ENCODE measurements at regions not wholly inside any gene's neighbourhood (a gene's known extent, or its start where the extent isn't known, plus 50 kb on each side); places are given as distances from the start of the nearest gene placed in this dataset.

GRCh38 chr11:11089805-11090204 is 232.0 kb upstream of the ZBED5 start:
- no peaks in the 10 kb centered on the region for H3K79me2 ChIP-seq (ENCODE audit: low read depth)
- no TSS peak for BruUV-seq (replicated peaks)
- intact Hi-C loops (cut with micrococcal nuclease; ENCODE audit: unreplicated experiment) = no loop called here
- H2AFZ ChIP-seq = no peak overlapping the region
- no peak overlapping the region for H3K4me2 ChIP-seq
- no peaks in the 10 kb centered on the region for H4K20me1 ChIP-seq (ENCODE audit: insufficient read depth)
- no peaks in the 10 kb centered on the region for H3F3A ChIP-seq (ENCODE audit: insufficient read depth, low read depth)
- H3K9me2 ChIP-seq (ENCODE audit: insufficient read depth) = no peaks in the 10 kb centered on the region
- no peak for DNase-seq
- H3K4me1 ChIP-seq (replicated peaks; ENCODE audit: insufficient read depth) = no peaks in the 10 kb centered on the region
- ChIA-PET POLR2A (ENCODE audit: unreplicated experiment) (no interaction called here), CTCF (no interaction called here)
- H3K27ac ChIP-seq = no peak overlapping the region
- no peaks in the 10 kb centered on the region for H3K9me3 ChIP-seq (ENCODE audit: insufficient read depth, low read depth)
- TF ChIP-seq CTCF (conservative IDR thresholded peaks at IDR 0.05) (no peak), EZH2 (IDR thresholded peaks at IDR 0.05; ENCODE audit: low read depth) (no peak)
- H3K27me3 ChIP-seq (ENCODE audit: insufficient read depth, low read depth) = 0 out of 2 replicates have a peak, but pooled peaks cover 2% of the 10 kb centered on the region
- H3K36me3 ChIP-seq (ENCODE audit: low read depth) = no peaks in the 10 kb centered on the region
- H3K4me3 ChIP-seq = no peak overlapping the region

- H3K27ac ChIP-seq = no peak overlapping the region
- H3K4me2 ChIP-seq = no peak overlapping the region
- H3K36me3 ChIP-seq (ENCODE audit: low read depth) = no peaks in the 10 kb centered on the region
- no peaks in the 10 kb centered on the region for H3K79me2 ChIP-seq (ENCODE audit: low read depth)
- H2AFZ ChIP-seq = no peak overlapping the region
- CTCF ChIA-PET = interaction anchor here (0.7 kb wide), 1 partner anchor 506 kb away, joined by 4 read pairs; no protein-coding TSS in a partner anchor
- intact Hi-C loops (cut with micrococcal nuclease; ENCODE audit: unreplicated experiment) = no loop called here
- H3K9me3 ChIP-seq (ENCODE audit: insufficient read depth, low read depth) = no peaks in the 10 kb centered on the region
- H4K20me1 ChIP-seq (ENCODE audit: insufficient read depth) = no peaks in the 10 kb centered on the region
- H3K9me2 ChIP-seq (ENCODE audit: insufficient read depth) = no peaks in the 10 kb centered on the region
- peaks cover 15% of the 10 kb centered on the region for H3K27me3 ChIP-seq (ENCODE audit: insufficient read depth, low read depth)
- H3F3A ChIP-seq (ENCODE audit: insufficient read depth, low read depth) = no peaks in the 10 kb centered on the region
- BruUV-seq (replicated peaks) = no TSS peak
- DNase-seq = no peak
- H3K4me1 ChIP-seq (replicated peaks; ENCODE audit: insufficient read depth) = no peaks in the 10 kb centered on the region
- POLR2A ChIA-PET (ENCODE audit: unreplicated experiment) = no interaction called here
- TF ChIP-seq CTCF (conservative IDR thresholded peaks at IDR 0.05) (no peak), EZH2 (IDR thresholded peaks at IDR 0.05; ENCODE audit: low read depth) (no peak)
- H3K4me3 ChIP-seq = no peak overlapping the region
Measured at GRCh38 chr11:11086979-11087378, 229.1 kb upstream of the ZBED5 start.

- Histone ChIP-seq H3F3A (ENCODE audit: insufficient read depth, low read depth) (no peaks in the 10 kb centered on the region), H4K20me1 (ENCODE audit: insufficient read depth) (no peaks in the 10 kb centered on the region), H3K4me1 (replicated peaks; ENCODE audit: insufficient read depth) (no peaks in the 10 kb centered on the region), H3K9me3 (ENCODE audit: insufficient read depth, low read depth) (no peaks in the 10 kb centered on the region), H3K79me2 (ENCODE audit: low read depth) (no peaks in the 10 kb centered on the region), H3K27ac (no peak overlapping the region), H3K4me3 (no peak overlapping the region), H3K9me2 (ENCODE audit: insufficient read depth) (no peaks in the 10 kb centered on the region), H3K27me3 (ENCODE audit: insufficient read depth, low read depth) (peaks cover 17% of the 10 kb centered on the region), H3K4me2 (no peak overlapping the region), H2AFZ (no peak overlapping the region), H3K36me3 (ENCODE audit: low read depth) (no peaks in the 10 kb centered on the region)
- ChIA-PET CTCF (no interaction called here), POLR2A (ENCODE audit: unreplicated experiment) (no interaction called here)
- no TSS peak for BruUV-seq (replicated peaks)
- intact Hi-C loops (cut with micrococcal nuclease; ENCODE audit: unreplicated experiment) = no loop called here
- DNase-seq = no peak
- TF ChIP-seq CTCF (conservative IDR thresholded peaks at IDR 0.05) (no peak), EZH2 (IDR thresholded peaks at IDR 0.05; ENCODE audit: low read depth) (no peak)
Measured at GRCh38 chr11:11085580-11085979, 227.7 kb upstream of the ZBED5 start.
